GM04503 (cell line): ENCODE measurements at regions not wholly inside any gene's neighbourhood (a gene's known extent, or its start where the extent isn't known, plus 50 kb on each side); places are given as distances from the start of the nearest gene placed in this dataset.
"Not testable (repeated sequence)": the region's sequence is repeated elsewhere in the genome, so short reads cannot be mapped to it uniquely, and the experiment has no call there.

Experiments
- DNase-seq: peaks from one replicate; pipeline ENCODE4 v3.0.0-alpha.2; 2012; ENCODE audit warnings: low read depth

- DNase-seq = not testable (repeated sequence)
Observed at GRCh38 chr9:40930426-40930825, 198.1 kb downstream of the FOXD4L6 start.

GRCh38 chr9:40929488-40929845 lies 199.0 kb downstream of the FOXD4L6 start:
- not testable (repeated sequence) for DNase-seq

GRCh38 chr9:40928803-40929487 lies 199.5 kb downstream of the FOXD4L6 start:
- no peak for DNase-seq

- DNase-seq = no peak
Observed at GRCh38 chr9:40927851-40928802, 200.4 kb downstream of the FOXD4L6 start.

- DNase-seq = no peak
Observed at GRCh38 chr9:40927260-40927631, 201.2 kb downstream of the FOXD4L6 start.

- no peak for DNase-seq
Observed at GRCh38 chr9:40926404-40927259, 201.8 kb downstream of the FOXD4L6 start.

GRCh38 chr9:40925149-40925548 lies 203.3 kb downstream of the FOXD4L6 start:
- no peak for DNase-seq

GRCh38 chr9:40916399-40916783 lies 212.1 kb downstream of the FOXD4L6 start:
- not testable (repeated sequence) for DNase-seq

- not testable (repeated sequence) for DNase-seq
Observed at GRCh38 chr9:40915660-40916398, 212.7 kb downstream of the FOXD4L6 start.

GRCh38 chr9:40914772-40915659 lies 213.5 kb downstream of the FOXD4L6 start:
- DNase-seq = no peak

- DNase-seq = no peak
Observed at GRCh38 chr9:40913928-40914673, 214.4 kb downstream of the FOXD4L6 start.

- DNase-seq = no peak
Observed at GRCh38 chr9:40913096-40913719, 215.3 kb downstream of the FOXD4L6 start.

GRCh38 chr9:40912679-40913078 lies 215.8 kb downstream of the FOXD4L6 start:
- not testable (repeated sequence) for DNase-seq

- no peak for DNase-seq
Observed at GRCh38 chr9:40911647-40912046, 216.8 kb downstream of the FOXD4L6 start.

- not testable (repeated sequence) for DNase-seq
Observed at GRCh38 chr9:40910995-40911394, 217.5 kb downstream of the FOXD4L6 start.

- DNase-seq = no peak
Observed at GRCh38 chr9:40909821-40910220, 218.7 kb downstream of the FOXD4L6 start.

- DNase-seq = not testable (repeated sequence)
Observed at GRCh38 chr9:40909111-40909510, 219.4 kb downstream of the FOXD4L6 start.

GRCh38 chr9:40907657-40908624 lies 220.5 kb downstream of the FOXD4L6 start:
- DNase-seq = no peak
